Epithelial cell of proximal tubule (primary cell): ENCODE measurements at regions not wholly inside any gene's neighbourhood (a gene's known extent, or its start where the extent isn't known, plus 50 kb on each side); places are given as distances from the start of the nearest gene placed in this dataset.

ENCODE experiments used
- DNase-seq: peaks from one replicate; pipeline ENCODE4 v3.0.0-alpha.2; 2011; ENCODE audit warnings: low read depth
- H3K4me3 ChIP-seq: 2 replicates; pipeline ENCODE4 v1.5.1; 2011; ENCODE audit warnings: low read depth, mild to moderate bottlenecking, low read length
- TF ChIP-seq, protein P1 (sequence below): conservative IDR thresholded peaks from 2 replicates; pipeline ENCODE4 v1.5.1; 2012; ENCODE audit warnings: low read depth, mild to moderate bottlenecking, low read length

DNA sequence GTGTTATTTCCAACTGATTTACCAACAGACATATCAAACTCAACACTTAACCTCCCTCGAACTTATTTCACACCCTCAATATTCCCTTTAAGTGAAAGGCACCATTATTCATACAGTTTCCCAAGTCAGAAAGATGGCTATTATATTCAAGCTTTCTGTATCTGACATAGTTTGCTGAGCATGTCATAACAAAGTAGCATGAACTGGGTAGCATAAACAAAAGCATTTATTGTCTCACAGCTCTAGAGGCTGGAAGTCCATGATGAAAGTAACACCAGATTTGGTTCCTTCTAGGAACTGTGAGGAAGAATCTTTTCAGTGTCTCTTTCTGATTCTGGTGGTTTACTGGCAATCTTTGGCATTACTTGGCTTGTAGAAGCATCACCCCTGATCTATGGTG is 1388.6 kb downstream of the TECRL start:
- no peak for DNase-seq
- no peak overlapping the region for H3K4me3 ChIP-seq
- TF ChIP-seq, protein P1, sequence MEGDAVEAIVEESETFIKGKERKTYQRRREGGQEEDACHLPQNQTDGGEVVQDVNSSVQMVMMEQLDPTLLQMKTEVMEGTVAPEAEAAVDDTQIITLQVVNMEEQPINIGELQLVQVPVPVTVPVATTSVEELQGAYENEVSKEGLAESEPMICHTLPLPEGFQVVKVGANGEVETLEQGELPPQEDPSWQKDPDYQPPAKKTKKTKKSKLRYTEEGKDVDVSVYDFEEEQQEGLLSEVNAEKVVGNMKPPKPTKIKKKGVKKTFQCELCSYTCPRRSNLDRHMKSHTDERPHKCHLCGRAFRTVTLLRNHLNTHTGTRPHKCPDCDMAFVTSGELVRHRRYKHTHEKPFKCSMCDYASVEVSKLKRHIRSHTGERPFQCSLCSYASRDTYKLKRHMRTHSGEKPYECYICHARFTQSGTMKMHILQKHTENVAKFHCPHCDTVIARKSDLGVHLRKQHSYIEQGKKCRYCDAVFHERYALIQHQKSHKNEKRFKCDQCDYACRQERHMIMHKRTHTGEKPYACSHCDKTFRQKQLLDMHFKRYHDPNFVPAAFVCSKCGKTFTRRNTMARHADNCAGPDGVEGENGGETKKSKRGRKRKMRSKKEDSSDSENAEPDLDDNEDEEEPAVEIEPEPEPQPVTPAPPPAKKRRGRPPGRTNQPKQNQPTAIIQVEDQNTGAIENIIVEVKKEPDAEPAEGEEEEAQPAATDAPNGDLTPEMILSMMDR = no peak

GRCh38 chr4:63017300-63017699 is 1392.0 kb downstream of the TECRL start:
- DNase-seq = no peak
- TF ChIP-seq, protein P1 = no peak
- H3K4me3 ChIP-seq = no peak overlapping the region

DNA sequence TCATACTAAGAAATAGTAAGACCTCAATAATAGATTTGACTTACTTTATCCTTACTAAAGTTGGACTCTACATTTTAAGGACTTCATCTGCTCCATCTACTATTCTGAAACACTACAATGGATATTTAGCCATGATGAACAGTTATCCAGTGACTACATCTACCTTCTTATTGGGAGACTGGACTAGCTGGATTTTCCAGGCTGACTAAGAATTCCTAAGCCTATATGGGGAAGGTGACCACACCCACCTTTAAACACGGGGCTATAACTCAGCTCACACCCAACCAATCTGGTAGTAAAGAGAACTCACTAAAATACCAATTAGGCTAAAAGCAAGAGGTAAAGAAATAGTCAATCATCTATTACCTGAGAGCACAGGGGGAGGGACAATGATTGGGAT is 1438.4 kb downstream of the TECRL start:
- TF ChIP-seq, protein P1 = no peak
- no peak for DNase-seq
- H3K4me3 ChIP-seq = no peak overlapping the region

DNA sequence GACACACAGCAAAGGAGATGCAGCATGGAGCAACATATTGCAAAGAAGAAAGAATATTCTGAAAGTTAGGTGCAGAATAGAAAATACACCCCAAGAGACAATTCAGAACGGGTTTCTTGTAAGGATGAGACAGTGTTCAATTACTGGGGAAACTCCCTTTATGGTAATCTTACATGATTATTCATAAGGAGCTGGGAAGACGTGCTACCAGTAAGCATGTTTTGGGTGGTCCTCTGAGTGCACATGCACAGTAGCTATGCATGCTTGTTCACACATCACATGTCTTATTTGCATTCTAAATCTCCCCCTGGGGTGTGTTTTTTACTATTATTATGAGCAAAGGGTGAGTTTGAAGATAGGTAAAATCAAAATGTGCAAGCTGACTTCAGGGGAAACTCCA is 1448.8 kb downstream of the TECRL start:
- H3K4me3 ChIP-seq = no peak overlapping the region
- TF ChIP-seq, protein P1 = no peak
- no peak for DNase-seq

DNA sequence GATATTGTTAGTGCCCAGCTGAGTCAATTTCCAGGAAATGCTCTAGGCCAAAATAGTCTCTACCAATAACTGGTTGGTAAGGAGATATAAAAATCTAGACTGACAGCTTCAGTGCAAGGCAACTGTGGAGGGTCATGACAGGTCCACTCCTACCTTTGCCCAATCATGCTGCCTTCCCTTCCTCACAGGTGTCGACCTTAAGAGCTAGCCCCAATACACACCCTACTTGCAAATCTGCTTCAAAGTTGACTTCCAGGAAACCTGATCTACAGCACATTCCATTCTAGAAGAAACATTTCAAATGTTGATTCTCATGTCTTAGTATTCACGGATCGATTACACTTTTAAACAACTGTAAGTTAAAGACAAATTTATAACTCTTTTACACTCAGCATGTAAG is 1455.5 kb downstream of the TECRL start:
- DNase-seq = no peak
- H3K4me3 ChIP-seq = no peak overlapping the region
- TF ChIP-seq, protein P1 = no peak

DNA sequence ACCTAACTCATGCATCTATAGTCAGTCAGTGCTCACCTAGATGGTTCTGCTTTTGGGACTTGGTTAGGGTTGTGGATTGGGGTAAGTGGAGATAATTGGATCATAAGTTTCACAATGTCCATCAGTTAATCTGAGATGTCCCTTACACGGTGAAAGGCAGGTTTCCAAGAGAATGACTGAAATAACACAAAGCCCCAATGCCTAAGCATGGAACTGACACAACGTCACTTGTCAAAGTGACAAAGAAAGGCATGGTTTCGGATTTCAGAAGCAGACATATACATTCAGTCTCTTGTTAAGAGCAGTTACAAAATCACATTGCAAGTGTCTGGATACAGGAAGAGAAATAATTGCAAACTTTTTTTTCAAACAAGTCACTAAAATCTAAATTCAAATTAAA is 1456.9 kb downstream of the TECRL start:
- DNase-seq = no peak
- H3K4me3 ChIP-seq = no peak overlapping the region
- TF ChIP-seq, protein P1 = no peak

- TF ChIP-seq, protein P1 = no peak
- H3K4me3 ChIP-seq = no peak overlapping the region
- DNase-seq = no peak
Observed at GRCh38 chr4:62948108-62948507, 1461.1 kb downstream of the TECRL start.
